ENCODE measurements at regions not wholly inside any gene's neighbourhood (a gene's known extent, or its start where the extent isn't known, plus 50 kb on each side); places are given as distances from the start of the nearest gene placed in this dataset.
"Not testable (repeated sequence)": the region's sequence is repeated elsewhere in the genome, so short reads cannot be mapped to it uniquely, and the experiment has no call there.

DNA sequence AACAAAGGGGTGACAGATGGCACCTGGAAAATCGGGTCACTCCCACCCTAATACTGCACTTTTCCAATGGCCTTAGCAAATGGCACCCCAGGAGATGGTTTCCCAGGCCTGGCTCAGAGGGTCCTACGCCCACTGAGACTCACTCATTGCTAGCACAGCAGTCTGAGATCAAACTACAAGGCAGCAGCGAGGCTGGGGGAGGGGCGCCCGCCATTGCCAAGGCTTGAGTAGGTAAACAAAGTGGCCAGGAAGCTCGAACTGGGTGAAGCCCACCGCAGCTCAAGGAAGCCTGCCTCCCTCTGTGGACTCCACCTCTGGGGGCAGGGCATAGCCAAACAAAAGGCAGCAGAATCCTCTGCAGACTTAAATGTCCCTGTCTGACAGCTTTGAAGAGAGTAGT, 467.2 kb downstream of the EPHA7 start:
- not testable (repeated sequence) for H3K4me3 ChIP-seq (ENCODE audit: low read depth, low read length); H3K36me3 ChIP-seq (ENCODE audit: insufficient read depth); DNase-seq (ENCODE audit: extremely low spot score); H3K27ac ChIP-seq (ENCODE audit: low read depth); H3K4me1 ChIP-seq (ENCODE audit: insufficient read depth)
- WGBS: 87% methylated on average over 7 of the region's 7 CpGs

DNA sequence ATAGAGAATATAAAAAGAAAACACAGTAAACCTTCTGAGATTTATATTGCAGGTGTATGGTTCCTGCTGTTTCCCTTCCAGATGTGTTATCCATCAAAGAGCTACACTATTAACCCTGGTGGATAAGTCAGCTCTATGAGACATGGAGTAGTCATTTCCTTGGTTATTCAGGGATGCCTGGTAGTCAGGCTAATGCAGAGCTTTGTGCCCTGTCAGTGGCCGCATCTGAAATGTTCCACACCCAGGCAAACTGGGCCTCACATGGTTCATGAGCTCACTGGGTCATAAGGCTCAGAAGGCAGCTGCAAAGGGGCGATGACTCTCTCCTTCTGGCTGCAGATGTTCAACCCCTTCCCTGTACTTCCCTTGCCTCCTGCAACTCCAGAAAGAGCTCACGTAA, 473.6 kb downstream of the EPHA7 start:
- no peak overlapping the region for H3K4me3 ChIP-seq (ENCODE audit: low read depth, low read length)
- 93% methylated on average over 3 of the region's 3 CpGs for WGBS

GRCh38 chr6:92944132-92944531, 475.2 kb downstream of the EPHA7 start:
- Histone ChIP-seq H3K4me3 (ENCODE audit: low read depth, low read length) (no peak overlapping the region), H3K27ac (ENCODE audit: low read depth) (no peak overlapping the region), H3K4me1 (ENCODE audit: insufficient read depth) (no peaks in the 10 kb centered on the region), H3K36me3 (ENCODE audit: insufficient read depth) (no peaks in the 10 kb centered on the region)
- DNase-seq (ENCODE audit: extremely low spot score): no peak
- WGBS: 88% methylated on average over 1 of the region's 1 CpG

More for the DNA sequence above, 473.6 kb downstream of the EPHA7 start:
- no peaks in the 10 kb centered on the region for H3K4me1 ChIP-seq (ENCODE audit: insufficient read depth)
- H3K36me3 ChIP-seq (ENCODE audit: insufficient read depth): no peaks in the 10 kb centered on the region
- no peak for DNase-seq (ENCODE audit: extremely low spot score)
- no peak overlapping the region for H3K27ac ChIP-seq (ENCODE audit: low read depth)

- no peaks in the 10 kb centered on the region for H3K36me3 ChIP-seq (ENCODE audit: insufficient read depth)
- no peak overlapping the region for H3K4me3 ChIP-seq (ENCODE audit: low read depth, low read length)
- no peak overlapping the region for H3K27ac ChIP-seq (ENCODE audit: low read depth)
- no peaks in the 10 kb centered on the region for H3K4me1 ChIP-seq (ENCODE audit: insufficient read depth)
- no peak for DNase-seq (ENCODE audit: extremely low spot score)
Observed at GRCh38 chr6:92942549-92942948, 476.8 kb downstream of the EPHA7 start.

- Histone ChIP-seq H3K36me3 (ENCODE audit: insufficient read depth) (no peaks in the 10 kb centered on the region), H3K27ac (ENCODE audit: low read depth) (no peak overlapping the region), H3K4me3 (ENCODE audit: low read depth, low read length) (no peak overlapping the region), H3K4me1 (ENCODE audit: insufficient read depth) (no peaks in the 10 kb centered on the region)
- no peak for DNase-seq (ENCODE audit: extremely low spot score)
- 100% methylated on average over 1 of the region's 1 CpG for WGBS
Observed at GRCh38 chr6:92934625-92935024, 484.7 kb downstream of the EPHA7 start.

- 80% methylated on average over 5 of the region's 5 CpGs for WGBS
- Histone ChIP-seq H3K4me3 (ENCODE audit: low read depth, low read length) (no peak overlapping the region), H3K4me1 (ENCODE audit: insufficient read depth) (no peaks in the 10 kb centered on the region), H3K27ac (ENCODE audit: low read depth) (no peak overlapping the region), H3K36me3 (ENCODE audit: insufficient read depth) (no peaks in the 10 kb centered on the region)
- DNase-seq (ENCODE audit: extremely low spot score): no peak
Observed at GRCh38 chr6:92930171-92930570, 489.2 kb downstream of the EPHA7 start.

GRCh38 chr6:92922216-92922806, 497.0 kb downstream of the EPHA7 start:
- Histone ChIP-seq H3K4me1 (ENCODE audit: insufficient read depth) (no peaks in the 10 kb centered on the region), H3K4me3 (ENCODE audit: low read depth, low read length) (no peak overlapping the region), H3K36me3 (ENCODE audit: insufficient read depth) (no peaks in the 10 kb centered on the region), H3K27ac (ENCODE audit: low read depth) (no peak overlapping the region)
- no peak for DNase-seq (ENCODE audit: extremely low spot score)
- WGBS: 69% methylated on average over 5 of the region's 5 CpGs

GRCh38 chr6:92915466-92915865, 503.9 kb downstream of the EPHA7 start:
- Histone ChIP-seq H3K4me1 (ENCODE audit: insufficient read depth) (no peaks in the 10 kb centered on the region), H3K4me3 (ENCODE audit: low read depth, low read length) (no peak overlapping the region), H3K27ac (ENCODE audit: low read depth) (no peak overlapping the region), H3K36me3 (ENCODE audit: insufficient read depth) (no peaks in the 10 kb centered on the region)
- DNase-seq (ENCODE audit: extremely low spot score): no peak
- 94% methylated on average over 2 of the region's 2 CpGs for WGBS

GRCh38 chr6:92911301-92911700, 508.1 kb downstream of the EPHA7 start:
- 91% methylated on average over 1 of the region's 1 CpG for WGBS
- H3K4me3 ChIP-seq (ENCODE audit: low read depth, low read length): no peak overlapping the region
- no peak for DNase-seq (ENCODE audit: extremely low spot score)

GRCh38 chr6:92910646-92911045, 508.7 kb downstream of the EPHA7 start:
- no peak overlapping the region for H3K4me3 ChIP-seq (ENCODE audit: low read depth, low read length)
- no peaks in the 10 kb centered on the region for H3K4me1 ChIP-seq (ENCODE audit: insufficient read depth)
- DNase-seq (ENCODE audit: extremely low spot score): no peak
- H3K27ac ChIP-seq (ENCODE audit: low read depth): no peak overlapping the region
- 78% methylated on average over 1 of the region's 1 CpG for WGBS
- no peaks in the 10 kb centered on the region for H3K36me3 ChIP-seq (ENCODE audit: insufficient read depth)

More at GRCh38 chr6:92911301-92911700, 508.1 kb downstream of the EPHA7 start:
- Histone ChIP-seq H3K4me1 (ENCODE audit: insufficient read depth) (no peaks in the 10 kb centered on the region), H3K36me3 (ENCODE audit: insufficient read depth) (no peaks in the 10 kb centered on the region), H3K27ac (ENCODE audit: low read depth) (no peak overlapping the region)

- Histone ChIP-seq H3K4me1 (ENCODE audit: insufficient read depth) (no peaks in the 10 kb centered on the region), H3K4me3 (ENCODE audit: low read depth, low read length) (no peak overlapping the region), H3K36me3 (ENCODE audit: insufficient read depth) (no peaks in the 10 kb centered on the region), H3K27ac (ENCODE audit: low read depth) (no peak overlapping the region)
- no peak for DNase-seq (ENCODE audit: extremely low spot score)
- WGBS: 66% methylated on average over 1 of the region's 1 CpG
Observed at GRCh38 chr6:92906385-92906784, 513.0 kb downstream of the EPHA7 start.

DNA sequence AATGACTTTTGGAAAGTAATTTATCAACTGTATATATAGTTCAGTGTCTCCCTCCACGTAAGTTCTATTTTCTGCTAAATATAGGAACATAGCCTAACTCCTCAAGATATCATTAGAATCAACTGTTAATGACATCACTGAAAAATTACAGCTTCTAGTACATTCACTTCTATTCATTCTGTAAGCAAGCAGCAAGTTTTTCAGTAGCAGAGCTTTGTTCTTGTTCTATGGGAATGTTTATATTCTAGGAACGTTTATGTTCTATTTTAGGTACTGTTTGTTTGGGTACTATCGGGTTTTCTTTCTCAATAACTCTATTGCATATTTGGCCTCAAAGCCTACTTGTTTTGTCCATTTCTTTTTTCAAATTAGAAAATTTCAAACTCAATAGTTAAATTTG, 525.6 kb downstream of the EPHA7 start:
- Histone ChIP-seq H3K4me3 (ENCODE audit: low read depth, low read length) (no peak overlapping the region), H3K4me1 (ENCODE audit: insufficient read depth) (no peaks in the 10 kb centered on the region), H3K36me3 (ENCODE audit: insufficient read depth) (no peaks in the 10 kb centered on the region), H3K27ac (ENCODE audit: low read depth) (no peak overlapping the region)
- DNase-seq (ENCODE audit: extremely low spot score): peak; percentile 1
- 16% methylated on average over 3 of the region's 3 CpGs for WGBS

GRCh38 chr6:92892626-92893170, 526.7 kb downstream of the EPHA7 start:
- H3K4me1 ChIP-seq (ENCODE audit: insufficient read depth): no peaks in the 10 kb centered on the region

GRCh38 chr6:92888316-92888715, 531.0 kb downstream of the EPHA7 start:
- no peaks in the 10 kb centered on the region for H3K4me1 ChIP-seq (ENCODE audit: insufficient read depth)
- no peak overlapping the region for H3K27ac ChIP-seq (ENCODE audit: low read depth)
- H3K4me3 ChIP-seq (ENCODE audit: low read depth, low read length): no peak overlapping the region
- no peak for DNase-seq (ENCODE audit: extremely low spot score)
- no peaks in the 10 kb centered on the region for H3K36me3 ChIP-seq (ENCODE audit: insufficient read depth)

More at GRCh38 chr6:92892626-92893170, 526.7 kb downstream of the EPHA7 start:
- H3K36me3 ChIP-seq (ENCODE audit: insufficient read depth): no peaks in the 10 kb centered on the region
- DNase-seq (ENCODE audit: extremely low spot score): no peak
- 97% methylated on average over 1 of the region's 1 CpG for WGBS
- H3K27ac ChIP-seq (ENCODE audit: low read depth): no peak overlapping the region
- H3K4me3 ChIP-seq (ENCODE audit: low read depth, low read length): no peak overlapping the region

GRCh38 chr6:92887871-92888270, 531.5 kb downstream of the EPHA7 start:
- no peak overlapping the region for H3K4me3 ChIP-seq (ENCODE audit: low read depth, low read length)
- H3K27ac ChIP-seq (ENCODE audit: low read depth): no peak overlapping the region
- DNase-seq (ENCODE audit: extremely low spot score): no peak
- H3K36me3 ChIP-seq (ENCODE audit: insufficient read depth): no peaks in the 10 kb centered on the region
- H3K4me1 ChIP-seq (ENCODE audit: insufficient read depth): no peaks in the 10 kb centered on the region

All from urinary bladder (tissue), 3 donors.